GM18505 (cell line): ENCODE measurements at regions not wholly inside any gene's neighbourhood (a gene's known extent, or its start where the extent isn't known, plus 50 kb on each side); places are given as distances from the start of the nearest gene placed in this dataset.
A peak's percentile ranks its signal among the peaks of the same experiment; 100 is the strongest.

ENCODE experiments used
- ATAC-seq: cut with Tn5 transposase; IDR thresholded peaks from one replicate; pipeline ENCODE4 v1.9.1; 2021; ENCODE audit not compliant: unreplicated experiment
- POLR2A ChIP-seq: IDR thresholded peaks from 4 replicates; pipeline ENCODE4 v1.6.1; 2011; ENCODE audit warnings: borderline replicate concordance; ENCODE audit not compliant: insufficient read depth, insufficient read length; ENCODE audit errors: extremely low read depth

GRCh38 chr6:149217466-149217888 is 100.0 kb upstream of the TAB2 start:
- peak; percentile 47 for ATAC-seq
- TF ChIP-seq POLR2A: no peak

GRCh38 chr6:149218471-149218870 is 99.0 kb upstream of the TAB2 start:
- TF ChIP-seq POLR2A: no peak
- ATAC-seq: no peak

GRCh38 chr6:149218915-149219314 is 98.6 kb upstream of the TAB2 start:
- ATAC-seq: no peak
- TF ChIP-seq POLR2A: no peak

DNA sequence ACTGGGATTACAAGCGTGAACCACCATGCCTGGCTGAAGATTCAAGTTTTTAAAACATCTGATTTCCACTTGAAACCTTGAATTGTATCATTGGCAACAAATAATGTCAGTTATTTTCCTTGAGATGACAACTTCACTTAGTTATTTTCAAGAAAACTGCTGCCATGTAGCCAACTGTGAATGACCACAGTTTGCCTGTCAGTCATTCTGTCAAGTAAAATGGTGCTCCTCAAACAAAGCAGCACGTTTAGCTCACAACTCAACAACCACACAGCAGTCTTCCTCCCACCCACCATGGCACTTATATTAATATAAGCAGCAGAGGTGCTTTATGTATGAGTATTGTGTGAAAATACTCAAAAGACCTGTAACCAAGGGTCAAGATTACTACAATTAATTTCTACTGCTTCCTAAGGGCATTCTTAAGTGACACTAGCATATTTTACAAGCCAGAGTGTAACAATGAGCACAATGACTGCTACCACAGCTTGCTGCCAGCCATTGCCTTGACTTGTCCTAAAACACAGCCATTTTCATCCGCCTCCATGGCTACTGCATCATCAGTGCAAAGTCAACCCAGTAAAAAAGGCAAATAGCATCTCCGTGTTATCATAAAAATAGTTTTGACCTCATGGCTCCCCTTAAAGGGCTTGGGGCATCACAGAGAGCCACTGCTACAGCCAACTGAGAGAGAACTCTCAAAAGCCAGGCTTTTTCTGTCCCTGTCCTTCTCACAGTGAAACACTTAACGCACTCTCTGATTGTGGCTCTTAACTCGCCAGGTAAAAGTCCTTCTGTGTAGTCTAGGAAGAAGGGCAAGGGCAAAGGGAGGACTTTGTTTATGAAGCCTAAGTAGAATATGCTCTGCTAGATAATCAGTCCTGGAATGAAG is 96.4 kb upstream of the TAB2 start:
- no peak for ATAC-seq
- no peak for TF ChIP-seq POLR2A

GRCh38 chr6:149221774-149222070 is 95.8 kb upstream of the TAB2 start:
- TF ChIP-seq POLR2A: no peak
- ATAC-seq: no peak

DNA sequence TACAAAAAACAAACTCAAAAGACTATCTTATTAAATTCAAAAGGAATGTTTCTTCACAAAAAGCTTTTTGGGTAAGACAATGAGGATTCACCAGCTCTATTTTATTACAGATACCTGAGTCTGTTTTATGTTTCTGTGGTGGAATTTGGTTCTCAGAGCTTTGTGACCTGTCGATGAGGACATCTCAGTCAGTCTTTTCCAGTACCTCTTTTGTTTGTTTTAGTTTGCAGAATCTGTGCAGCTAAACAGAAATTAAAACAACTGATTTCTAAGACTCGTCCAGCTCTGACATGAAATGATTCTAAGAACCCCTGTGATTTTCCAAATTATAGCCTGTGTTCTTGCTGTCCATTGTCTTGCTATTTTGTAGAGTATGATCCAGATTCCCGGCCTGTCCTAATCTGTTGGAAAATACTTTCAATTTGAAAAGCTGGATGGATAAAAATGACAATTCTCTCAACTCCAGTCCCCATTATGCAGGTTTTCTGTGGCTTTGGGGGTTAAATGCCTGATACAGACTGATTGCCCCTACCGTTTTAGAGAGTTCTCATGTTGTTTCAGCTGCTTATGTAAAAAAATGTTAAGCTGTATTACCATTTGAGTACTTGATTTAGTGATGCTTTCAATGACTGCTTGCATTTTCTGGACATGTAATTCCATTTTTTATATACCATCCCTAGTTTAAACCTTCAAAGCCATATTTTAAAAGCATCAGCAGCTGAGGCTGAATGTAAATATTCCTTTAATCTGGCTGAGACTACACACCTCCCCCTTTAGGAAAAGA is 94.2 kb upstream of the TAB2 start:
- TF ChIP-seq POLR2A: no peak
- no peak for ATAC-seq

- no peak for TF ChIP-seq POLR2A
- no peak for ATAC-seq
These were observed 93.6 kb upstream of the TAB2 start for GRCh38 chr6:149223904-149224351.

DNA sequence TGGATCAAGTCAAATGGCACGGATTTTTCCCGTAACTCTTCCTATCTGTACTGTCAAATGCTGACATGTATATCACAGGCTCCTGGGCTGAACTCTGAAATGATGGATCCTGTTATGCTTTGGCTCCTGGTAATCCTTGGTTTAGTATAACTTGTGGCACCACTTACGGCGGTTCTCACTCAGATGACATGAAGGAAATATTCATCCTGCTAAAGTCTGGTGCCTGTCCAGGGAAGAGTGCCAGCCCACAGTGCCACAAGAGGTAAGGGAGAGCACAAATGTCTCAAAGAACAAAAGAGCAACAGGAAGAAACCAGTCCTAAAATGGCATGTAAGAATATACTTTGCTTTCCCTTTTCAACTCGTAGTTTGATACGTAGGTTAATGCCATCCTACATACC is 93.1 kb upstream of the TAB2 start:
- no peak for TF ChIP-seq POLR2A

DNA sequence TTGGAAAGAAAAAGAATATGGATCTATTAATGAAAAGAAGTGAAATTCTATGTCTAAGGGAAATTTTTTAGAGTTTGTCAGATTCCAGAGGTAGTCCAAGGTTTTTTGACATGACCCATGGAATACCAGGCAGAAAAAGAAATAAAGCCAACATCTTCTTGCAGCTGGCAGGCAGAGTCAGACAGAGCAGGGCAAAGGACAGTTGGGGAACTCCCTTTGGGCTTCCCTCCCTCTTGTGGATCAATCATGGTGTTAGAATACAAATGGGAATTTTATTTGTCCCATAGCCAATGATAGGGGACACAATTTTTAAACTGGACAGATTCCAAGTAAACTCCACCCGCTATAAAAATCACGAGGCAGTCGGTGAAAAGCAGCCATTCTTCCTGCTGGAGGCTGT is 92.1 kb upstream of the TAB2 start:
- ATAC-seq: no peak

More for the DNA sequence above, 93.1 kb upstream of the TAB2 start:
- ATAC-seq: no peak

DNA sequence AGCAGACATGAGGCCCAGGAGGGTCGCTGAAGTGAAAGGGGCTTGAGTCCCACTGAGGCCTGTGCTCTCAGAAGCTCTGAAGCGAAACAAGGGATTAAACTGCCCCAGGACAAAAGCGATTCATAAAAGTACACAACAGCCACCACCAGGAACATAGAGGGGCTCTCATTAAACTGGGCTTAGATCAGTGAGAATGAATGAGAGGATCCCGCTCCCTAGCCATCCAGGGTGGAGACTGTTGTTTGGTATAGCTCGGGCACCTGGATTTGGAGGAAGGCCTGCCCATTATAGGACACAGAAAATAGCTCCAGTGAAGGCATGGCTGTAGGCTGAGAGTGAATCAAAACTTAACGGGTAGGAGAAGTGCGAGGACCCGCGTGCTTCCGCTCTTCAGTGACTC is 91.6 kb upstream of the TAB2 start:
- no peak for ATAC-seq

More for the DNA sequence above, 92.1 kb upstream of the TAB2 start:
- no peak for TF ChIP-seq POLR2A

GRCh38 chr6:149227796-149228195 is 89.7 kb upstream of the TAB2 start:
- ATAC-seq: no peak
- TF ChIP-seq POLR2A: no peak

More for the DNA sequence above, 91.6 kb upstream of the TAB2 start:
- TF ChIP-seq POLR2A: no peak

DNA sequence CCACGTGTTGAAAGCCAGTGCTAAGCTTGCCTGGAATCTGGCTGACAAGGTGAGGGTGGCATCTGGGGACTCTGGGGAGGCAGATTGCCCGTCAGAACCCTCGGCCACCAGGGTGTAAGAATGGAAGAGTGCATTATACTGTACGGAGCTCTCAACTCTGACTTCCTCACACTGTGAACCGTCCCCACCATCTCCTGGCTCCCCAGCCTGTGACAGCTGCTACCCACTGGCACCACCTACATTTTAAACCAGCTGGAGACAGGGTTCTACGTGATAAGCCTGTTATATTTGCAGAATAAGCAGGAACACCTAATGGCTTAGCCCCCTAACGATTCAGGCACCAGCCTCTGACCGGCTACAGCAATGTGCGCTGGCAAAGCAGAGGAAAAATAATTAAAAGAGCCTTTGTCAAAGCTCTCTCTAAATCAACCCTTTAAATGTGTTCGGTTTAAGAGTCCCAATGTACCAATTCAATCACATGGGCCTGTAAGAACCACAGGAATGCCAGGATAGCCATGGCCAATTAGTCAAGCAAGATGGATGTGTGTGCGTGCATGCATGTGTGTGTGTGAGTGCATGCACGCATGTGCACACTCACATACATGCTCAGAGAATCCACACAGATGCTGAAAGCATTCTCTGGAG is 89.1 kb upstream of the TAB2 start:
- no peak for ATAC-seq

GRCh38 chr6:149229096-149229495 is 88.4 kb upstream of the TAB2 start:
- no peak for ATAC-seq

More for the DNA sequence above, 89.1 kb upstream of the TAB2 start:
- no peak for TF ChIP-seq POLR2A

More at GRCh38 chr6:149229096-149229495, 88.4 kb upstream of the TAB2 start:
- no peak for TF ChIP-seq POLR2A
